H1 (cell line): ENCODE measurements at regions not wholly inside any gene's neighbourhood (a gene's known extent, or its start where the extent isn't known, plus 50 kb on each side); places are given as distances from the start of the nearest gene placed in this dataset.

Experiments
- CEBPB ChIP-seq: IDR thresholded peaks from 2 replicates; pipeline ENCODE4 v1.6.1; 2012; ENCODE audit warnings: low read depth, low read length
- CHD7 ChIP-seq: fragments of 300-600 bp; sonication (generic); IDR thresholded peaks from 2 replicates; pipeline ENCODE4 v1.7.1; 2012; ENCODE audit warnings: low read length, moderate library complexity, mild to moderate bottlenecking, inconsistent platforms; ENCODE audit not compliant: insufficient replicate concordance
- NANOG ChIP-seq: IDR thresholded peaks from 2 replicates; pipeline ENCODE4 v1.6.1; 2011; ENCODE audit warnings: low read length, low read depth, mild to moderate bottlenecking, inconsistent platforms; ENCODE audit not compliant: insufficient read depth, poor library complexity, severe bottlenecking
- RNF2 ChIP-seq: fragments of 200-900, 300-1000 bp; sonication (generic); IDR thresholded peaks from 2 replicates; pipeline ENCODE4 v1.7.1; 2016; ENCODE audit warnings: borderline replicate concordance, low read depth, mild to moderate bottlenecking, antibody characterized with exemption, low read length; ENCODE audit not compliant: poor library complexity, severe bottlenecking; ENCODE audit errors: missing control alignments

- TF ChIP-seq CHD7 (peak; percentile 49), RNF2 (no peak), NANOG (peak; percentile 52), CEBPB (no peak)
These were observed 990.1 kb upstream of the LRFN5 start (continued) for GRCh38 chr14:40616579-40616978.
